ENCODE measurements at regions not wholly inside any gene's neighbourhood (a gene's known extent, or its start where the extent isn't known, plus 50 kb on each side); places are given as distances from the start of the nearest gene placed in this dataset.
"Not testable (repeated sequence)": the region's sequence is repeated elsewhere in the genome, so short reads cannot be mapped to it uniquely, and the experiment has no call there.

DNA sequence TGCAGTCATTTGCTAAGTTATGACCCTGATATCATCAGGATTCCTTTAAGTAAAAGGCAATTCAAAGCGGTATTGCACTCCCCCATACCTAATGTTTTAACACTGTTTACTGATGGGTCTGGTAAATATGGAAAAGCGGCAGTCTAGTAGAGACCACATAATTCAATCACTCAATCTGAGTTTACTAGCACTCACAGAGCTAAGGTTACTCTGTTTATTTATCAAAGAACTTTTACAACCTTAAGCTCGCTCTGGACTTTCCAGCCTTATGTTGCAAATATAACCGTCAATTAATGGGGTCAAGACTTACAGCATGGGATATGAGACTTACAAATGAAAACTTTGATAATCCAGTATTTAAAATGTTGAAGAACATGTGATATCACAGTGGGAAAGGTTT is 124.5 kb upstream of the ZCCHC13 start:
- DNase-seq = no peak

DNA sequence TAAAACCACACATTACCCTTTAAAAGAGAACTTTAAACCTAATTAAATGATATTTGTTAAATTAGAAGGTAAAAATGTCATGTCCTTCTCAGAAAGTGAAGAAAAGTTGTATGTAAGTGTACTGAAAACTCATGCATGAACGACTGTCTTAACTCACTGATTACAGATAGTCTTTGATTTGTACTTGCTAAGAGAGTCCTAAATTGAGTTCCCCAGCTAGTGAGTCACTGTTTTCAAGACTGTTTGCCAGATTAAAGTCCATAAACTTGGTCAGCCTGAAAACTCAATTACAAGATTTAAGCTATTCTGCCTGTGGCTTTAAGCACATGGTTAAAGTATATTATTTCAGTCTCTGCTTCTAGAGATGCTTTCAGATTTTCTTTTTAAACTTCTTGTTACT is 124.9 kb upstream of the ZCCHC13 start:
- DNase-seq = no peak

DNA sequence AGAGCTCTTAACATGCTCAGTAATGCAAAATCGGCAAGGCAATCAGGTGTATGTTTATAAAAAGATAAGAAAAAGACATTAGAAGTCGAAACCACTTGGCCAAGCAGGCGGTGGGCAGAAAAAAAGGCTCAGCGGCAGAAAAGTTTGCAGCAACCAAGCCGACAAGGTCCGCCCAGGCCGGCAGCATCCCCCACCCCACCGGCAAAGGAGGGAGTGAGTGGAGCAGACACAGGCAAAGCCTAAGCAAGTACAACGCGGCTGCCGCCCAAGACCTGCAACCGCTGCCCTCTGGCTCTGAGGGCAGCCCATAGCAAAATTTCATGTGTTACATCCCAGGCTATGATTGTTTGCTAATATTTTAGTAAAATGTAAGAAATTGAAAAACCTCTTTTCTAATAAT is 125.4 kb upstream of the ZCCHC13 start:
- DNase-seq = no peak

GRCh38 chrX:74171465-74171864 is 132.5 kb upstream of the ZCCHC13 start:
- DNase-seq = no peak

- no peak for DNase-seq
These were observed 141.8 kb upstream of the ZCCHC13 start for GRCh38 chrX:74162199-74162598.

DNA sequence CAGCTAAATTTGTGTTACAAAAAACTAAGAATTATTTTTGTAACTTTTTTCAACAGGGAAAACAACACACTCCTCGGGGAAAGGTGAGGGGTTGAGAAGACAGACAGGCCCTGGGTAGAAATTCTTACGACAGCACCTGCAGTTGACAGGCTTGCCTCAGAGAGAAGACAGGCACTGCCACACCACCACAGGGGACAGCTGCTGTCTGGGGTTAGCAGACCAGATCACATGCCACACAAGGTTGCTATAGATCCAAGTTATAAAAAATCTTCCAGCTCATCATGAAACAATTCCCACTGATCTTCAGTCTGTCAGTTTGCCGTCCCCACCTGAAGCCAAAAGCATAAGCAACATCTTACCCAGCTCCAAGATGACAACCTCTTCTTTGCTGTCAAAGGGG is 143.2 kb upstream of the ZCCHC13 start:
- no peak for DNase-seq

- no peak for DNase-seq
These were observed 143.6 kb upstream of the ZCCHC13 start for GRCh38 chrX:74160358-74160757.

GRCh38 chrX:74147439-74147838 is 156.5 kb upstream of the ZCCHC13 start:
- no peak for DNase-seq

- no peak for DNase-seq
These were observed 165.0 kb upstream of the ZCCHC13 start for GRCh38 chrX:74138943-74139342.

DNA sequence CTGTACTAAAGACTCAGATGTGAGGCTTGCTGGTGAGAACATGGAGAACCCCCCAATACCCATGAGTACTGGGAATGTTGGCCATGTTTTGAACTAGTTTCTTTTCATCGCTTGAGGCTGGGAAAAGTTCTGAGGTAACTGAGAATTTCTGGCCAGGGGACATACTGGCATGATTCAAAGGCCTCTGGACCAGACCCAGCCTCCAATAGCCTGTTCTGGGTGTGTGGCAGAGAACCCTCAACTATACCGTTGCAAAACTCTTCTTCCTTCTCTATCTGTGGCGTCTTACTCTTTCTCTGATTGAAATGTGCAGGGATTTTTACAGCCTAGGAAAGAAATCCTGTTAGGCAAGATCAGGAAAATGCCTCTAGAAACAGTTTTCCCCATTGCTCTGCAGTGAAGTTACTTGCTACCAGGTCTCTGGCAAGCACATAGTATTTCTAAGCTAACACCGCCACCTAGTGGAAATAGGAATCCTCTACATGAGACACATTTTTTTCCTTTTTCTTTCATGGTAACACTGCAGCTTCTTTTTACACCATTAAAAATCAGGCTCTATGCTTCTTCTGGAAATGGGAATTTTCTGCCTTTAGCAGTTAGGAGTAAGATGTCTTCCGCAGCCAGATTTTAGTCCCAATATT is 170.7 kb upstream of the ZCCHC13 start:
- DNase-seq = peak; percentile 39

- DNase-seq = no peak
These were observed 171.7 kb upstream of the ZCCHC13 start for GRCh38 chrX:74132280-74132679.

DNA sequence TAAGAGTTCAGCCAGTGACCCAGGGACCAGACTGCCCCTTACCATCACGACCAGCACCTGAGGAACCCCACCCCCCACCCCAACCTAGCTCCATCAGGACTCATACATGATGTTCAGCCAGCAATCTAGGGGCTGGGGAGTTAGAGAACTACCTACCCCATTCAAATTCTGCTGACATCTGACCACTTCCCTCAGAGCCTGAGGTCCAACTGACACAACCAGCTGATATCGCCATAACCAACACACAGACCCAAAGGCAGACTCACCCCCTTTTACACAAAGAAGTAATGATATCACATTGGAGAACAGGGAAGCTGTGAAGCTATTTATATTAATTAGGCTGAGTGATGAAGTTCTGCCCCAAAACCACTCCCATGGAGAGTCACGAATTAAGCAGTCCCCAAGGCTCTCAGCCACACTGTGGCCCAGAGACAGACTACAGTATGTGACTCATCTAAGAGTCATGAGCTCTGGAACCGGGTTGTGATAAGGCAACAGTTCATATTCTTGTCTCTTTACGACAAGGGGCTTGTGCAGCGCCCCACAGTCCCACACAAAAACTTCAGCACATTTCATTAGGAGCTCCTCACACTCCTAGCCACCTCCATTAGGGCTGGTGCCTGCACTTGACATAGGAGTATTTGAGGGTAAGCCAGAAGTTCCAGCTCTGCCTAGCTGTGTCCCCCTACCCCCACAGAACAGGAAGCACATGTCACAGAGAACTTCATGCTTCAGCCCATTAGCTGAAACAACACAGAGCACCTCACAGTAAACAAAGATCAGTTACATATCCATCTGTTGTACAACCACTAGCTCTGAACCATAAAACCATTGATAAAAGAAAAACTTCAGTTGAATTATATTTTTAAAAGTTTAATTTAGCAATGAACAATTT is 184.7 kb upstream of the ZCCHC13 start:
- DNase-seq = no peak

DNA sequence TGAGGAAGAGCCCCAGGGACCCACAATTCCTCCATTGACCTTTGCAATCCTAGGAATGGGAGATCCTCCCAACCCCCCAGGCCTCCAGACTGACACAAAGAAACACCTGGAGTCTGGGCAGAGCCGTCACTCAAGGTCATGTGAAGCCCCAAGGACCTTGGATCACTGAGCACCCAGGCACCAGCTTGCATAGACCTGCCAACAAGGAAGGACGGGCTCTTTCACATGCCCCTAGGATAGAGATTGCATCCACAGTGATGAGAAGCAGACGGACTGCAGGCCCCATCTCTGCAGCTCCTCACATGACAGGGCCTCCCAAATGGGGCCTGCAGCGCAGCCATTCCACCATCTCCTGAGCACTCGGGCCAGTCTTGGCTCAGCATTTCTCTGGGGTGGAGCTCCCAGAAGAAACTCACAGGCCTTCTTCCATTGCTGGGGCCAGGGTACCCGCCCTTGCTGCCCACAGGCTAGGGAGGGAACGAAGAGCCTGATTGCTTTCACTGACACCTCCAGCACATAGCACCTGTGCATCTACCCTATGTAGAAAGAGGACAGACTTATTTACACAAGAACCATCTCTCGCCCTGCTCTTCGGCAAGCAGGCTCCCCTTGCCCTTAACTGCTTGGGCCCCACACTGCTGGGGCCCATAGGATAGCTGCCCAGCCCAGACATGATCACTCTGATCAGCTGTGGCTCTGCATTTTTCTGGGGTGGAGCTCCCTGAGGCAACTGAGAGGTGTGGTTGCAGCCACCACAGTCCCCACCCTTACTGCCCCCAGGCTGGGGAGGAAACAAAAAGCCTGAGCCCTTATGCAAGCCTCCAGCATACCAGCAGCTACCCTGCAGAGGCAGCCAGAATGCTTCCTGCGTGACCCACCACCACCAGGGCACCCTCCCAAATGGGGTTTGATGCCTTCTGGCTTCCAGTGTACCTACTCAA is 185.7 kb upstream of the ZCCHC13 start:
- no peak for DNase-seq

DNA sequence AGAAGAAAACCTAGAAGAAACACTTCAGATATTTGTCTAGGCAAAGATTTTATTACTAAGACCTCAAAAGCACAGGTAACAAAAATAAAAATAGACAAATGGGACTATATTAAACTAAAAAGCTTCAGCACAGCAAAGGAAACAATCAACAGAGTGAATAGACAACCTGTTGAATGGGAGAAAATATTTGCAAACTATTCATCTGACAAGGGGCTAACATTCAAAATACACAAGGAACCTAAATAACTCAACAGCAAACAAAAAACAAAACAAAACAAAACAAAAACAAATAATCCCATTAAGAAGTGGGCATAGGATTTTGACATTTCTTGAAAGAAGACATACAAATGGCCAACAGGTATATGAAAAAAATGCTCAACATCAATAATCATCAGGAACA is 192.7 kb upstream of the ZCCHC13 start:
- DNase-seq = no peak

DNA sequence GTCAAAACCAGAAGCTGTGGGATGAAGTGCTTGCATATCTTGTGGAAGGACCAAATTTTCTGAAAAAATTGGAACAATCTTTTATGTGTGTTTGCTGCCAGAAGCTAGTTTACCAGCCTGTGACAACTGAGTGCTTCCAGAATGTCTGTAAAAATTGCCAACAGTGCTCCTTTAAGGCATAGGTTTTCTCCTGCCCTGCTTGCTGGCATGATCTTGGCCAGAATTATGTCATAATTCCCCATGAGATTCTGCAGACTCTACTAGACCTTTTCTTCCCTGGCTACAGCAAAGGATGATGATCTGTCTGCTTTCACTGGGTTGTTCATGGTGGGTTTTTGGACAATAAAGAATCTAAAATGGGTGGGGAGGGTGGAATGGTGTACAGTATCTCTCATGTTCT is 196.3 kb upstream of the ZCCHC13 start:
- DNase-seq = no peak

GRCh38 chrX:74104356-74105015 is 199.5 kb upstream of the ZCCHC13 start:
- no peak for DNase-seq

GRCh38 chrX:74098407-74098806 is 205.6 kb upstream of the ZCCHC13 start:
- not testable (repeated sequence) for DNase-seq

DNA sequence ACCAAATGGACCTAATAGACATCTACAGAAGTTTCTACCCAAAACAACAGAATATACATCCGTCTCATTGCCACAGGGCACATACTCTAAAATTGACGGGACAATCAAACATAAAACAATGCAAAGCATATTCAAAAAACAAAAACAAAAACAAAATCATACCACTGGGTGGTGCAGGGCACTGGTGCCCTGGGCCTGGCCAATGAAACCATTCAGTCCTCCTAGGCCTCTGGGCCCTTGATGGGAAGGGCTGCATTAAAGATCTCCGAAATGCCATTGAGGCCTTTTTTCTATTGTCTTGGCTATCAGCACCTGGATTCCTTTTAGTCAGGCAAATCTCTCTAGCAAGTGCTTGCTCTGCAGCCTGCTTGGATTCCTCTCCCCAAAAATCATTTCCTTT is 213.9 kb upstream of the ZCCHC13 start:
- no peak for DNase-seq

DNA sequence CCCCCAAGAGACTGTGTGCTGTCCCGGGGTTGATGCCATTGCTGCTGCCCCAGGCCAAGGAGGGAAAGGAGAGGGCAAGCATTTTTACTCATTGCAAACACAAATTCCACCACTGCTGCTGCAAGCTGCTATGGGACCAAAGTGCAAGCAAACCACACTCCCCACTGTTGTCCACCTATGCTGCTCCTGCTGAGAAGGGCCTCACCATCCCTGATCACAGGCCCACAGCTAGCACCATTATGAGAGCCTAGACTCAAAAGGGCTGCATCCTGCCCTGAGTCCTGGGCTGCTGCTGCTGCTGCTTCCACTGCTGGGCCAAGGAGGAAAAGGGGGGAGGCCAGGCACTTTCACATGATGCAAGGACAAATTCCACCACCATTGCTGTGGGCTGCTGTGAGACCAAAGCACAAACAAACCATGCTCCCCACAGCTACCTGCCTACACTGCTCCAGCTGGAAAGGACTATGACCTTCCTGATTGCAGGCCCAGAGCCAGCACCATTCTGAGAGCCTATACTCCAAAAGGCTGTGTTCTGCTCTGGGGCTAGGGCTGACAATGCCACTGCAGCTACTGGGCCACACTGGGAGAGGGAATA is 218.2 kb upstream of the ZCCHC13 start:
- no peak for DNase-seq

DNA sequence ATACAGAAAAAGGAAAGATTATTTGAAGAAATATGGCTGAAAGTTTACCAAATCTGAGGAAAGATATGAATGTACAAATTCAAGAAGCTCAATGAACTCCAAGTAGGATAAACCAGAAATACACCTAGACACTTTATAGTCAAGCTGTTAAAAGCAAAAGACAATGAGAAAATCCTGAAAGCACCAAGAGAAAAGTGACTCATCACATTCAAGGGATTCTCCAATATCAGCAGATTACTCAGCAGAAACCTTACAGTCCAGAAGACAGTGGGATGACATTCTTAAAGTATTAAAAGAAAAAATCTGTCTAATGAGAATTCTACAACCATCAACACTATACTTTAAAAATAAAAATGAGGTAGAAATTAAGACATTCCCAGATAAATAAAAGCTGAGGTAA is 223.8 kb upstream of the ZCCHC13 start:
- DNase-seq = no peak

- DNase-seq = no peak
These were observed 213.4 kb upstream of the XIST start for GRCh38 chrX:74065831-74066390.
